ENCODE measurements at regions not wholly inside any gene's neighbourhood (a gene's known extent, or its start where the extent isn't known, plus 50 kb on each side); places are given as distances from the start of the nearest gene placed in this dataset.

- TF ChIP-seq ZNF318 (CRISPR knock-in tag; IDR thresholded peaks at IDR 0.05) (no peak), PLRG1 (conservative IDR thresholded peaks at IDR 0.05) (no peak), GLI4 (CRISPR knock-in tag; IDR thresholded peaks at IDR 0.05; ENCODE audit: borderline replicate concordance) (no peak), ZNF670 (CRISPR knock-in tag; IDR thresholded peaks at IDR 0.05; ENCODE audit: borderline replicate concordance) (no peak), U2AF2 (IDR thresholded peaks at IDR 0.05; ENCODE audit: low read depth, low read length) (no peak)
Measured at GRCh38 chr7:155922067-155922816, 110.0 kb upstream of the SHH start.

Measured in HepG2 (cell line).